ENCODE measurements at regions not wholly inside any gene's neighbourhood (a gene's known extent, or its start where the extent isn't known, plus 50 kb on each side); places are given as distances from the start of the nearest gene placed in this dataset.
"Not testable (repeated sequence)": the region's sequence is repeated elsewhere in the genome, so short reads cannot be mapped to it uniquely, and the experiment has no call there.

DNA sequence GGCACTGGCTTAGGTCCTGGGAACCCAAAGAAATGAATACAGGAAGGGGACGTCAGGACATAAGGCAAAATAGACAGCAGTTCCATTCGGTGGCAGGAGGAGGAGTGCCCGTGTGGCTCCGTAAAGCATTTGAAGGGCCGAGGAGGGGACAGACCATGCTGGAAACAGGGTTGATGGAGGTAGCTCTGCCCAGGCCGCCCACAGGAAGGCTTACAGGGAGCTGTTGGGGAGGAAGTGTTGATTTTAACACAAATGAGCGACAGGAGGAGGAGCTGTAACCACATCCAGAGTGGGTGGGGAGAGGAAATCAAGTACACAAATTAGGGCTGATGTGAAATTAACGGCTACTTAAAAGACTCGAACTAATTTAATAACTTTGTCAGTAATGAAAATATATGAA lies 54.6 kb downstream of the RBFOX3 start:
- Histone ChIP-seq H3K27ac (ENCODE audit: low read depth, low read length) (no peak overlapping the region), H3K9ac (ENCODE audit: low read length) (no peak overlapping the region), H3K79me2 (ENCODE audit: insufficient read depth, low read length) (no peaks in the 10 kb centered on the region), H4K20me1 (ENCODE audit: insufficient read depth) (no peaks in the 10 kb centered on the region), H3K4me1 (ENCODE audit: control insufficient read depth in 1 of 2, insufficient read depth in 2 of 2, low read length in 2 of 2) (no peaks in the 10 kb centered on the region), H3K4me2 (ENCODE audit: low read length) (no peak overlapping the region), H3K27me3 (ENCODE audit: insufficient read depth, low read length) (peaks cover 4% of the 10 kb centered on the region; the same call in 1 of the 2 replicates), H3K4me3 (replicated peaks in 1 of 2; ENCODE audit: low read depth in 1 of 2, low read length in 2 of 2) (no peak overlapping the region), H2AFZ (ENCODE audit: low read depth, low read length, poor library complexity, severe bottlenecking) (no peak overlapping the region), H3K9me3 (ENCODE audit: control insufficient read depth in 1 of 2, insufficient read depth in 1 of 2, low read depth in 1 of 2, low read length in 2 of 2) (no peaks in the 10 kb centered on the region), H3K9me2 (ENCODE audit: insufficient read depth) (no peaks in the 10 kb centered on the region), H3K36me3 (ENCODE audit: control insufficient read depth in 1 of 2, insufficient read depth in 2 of 2, low read length in 2 of 2) (no peaks in the 10 kb centered on the region)
- intact Hi-C loops (cut with micrococcal nuclease), result no loop called here
- BruUV-seq (replicated peaks), result no TSS peak
- RAD21 ChIA-PET (ENCODE audit: low non-redundant PET in 1 of 2, low total read pairs in 2 of 2, uncharacterized antibody in 2 of 2, unreplicated experiment in 2 of 2), result no interaction called here
- ATAC-seq, result no peak
- DNase-seq (ENCODE audit: low read depth, low spot score), result no peak
- CTCF ChIA-PET, result no interaction called here
- POLR2A ChIA-PET, result no interaction called here
- TF ChIP-seq ELF1 (IDR thresholded peaks at IDR 0.05; ENCODE audit: borderline replicate concordance, low read depth) (no peak), EZH2 (IDR thresholded peaks at IDR 0.05) (no peak), YY1 (IDR thresholded peaks at IDR 0.05; ENCODE audit: extremely low read depth, insufficient replicate concordance, low read depth, low read length) (no peak), ZFX (IDR thresholded peaks at IDR 0.05) (0 out of 2 replicates have a peak, but pooled peaks have one; percentile 5)

DNA sequence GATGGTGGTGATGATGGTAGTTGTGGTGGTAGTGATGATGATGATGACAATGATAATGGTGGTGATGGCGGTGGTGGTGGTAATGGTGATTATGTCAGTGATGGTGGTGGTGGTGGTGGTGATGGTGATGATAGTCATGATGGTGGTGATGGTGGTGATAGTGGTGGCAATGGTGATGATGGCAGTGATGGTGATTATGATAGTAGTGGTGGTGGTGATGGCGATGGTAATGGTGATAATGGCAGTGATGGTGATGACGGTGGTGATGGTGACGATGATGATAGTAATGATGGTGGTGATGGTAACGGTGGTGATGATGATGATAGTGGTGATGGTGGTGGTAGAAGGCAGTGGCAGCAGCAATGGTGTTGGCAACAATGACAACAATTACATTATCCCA lies 55.3 kb downstream of the RBFOX3 start:
- no peaks in the 10 kb centered on the region for H3K36me3 ChIP-seq (ENCODE audit: control insufficient read depth in 1 of 2, insufficient read depth in 2 of 2, low read length in 2 of 2)
- H3K9me3 ChIP-seq (ENCODE audit: control insufficient read depth in 1 of 2, insufficient read depth in 1 of 2, low read depth in 1 of 2, low read length in 2 of 2), result no peaks in the 10 kb centered on the region
- H3K4me3 ChIP-seq (replicated peaks in 1 of 2; ENCODE audit: low read depth in 1 of 2, low read length in 2 of 2), result no peak overlapping the region
- ChIA-PET POLR2A (no interaction called here), CTCF (no interaction called here), RAD21 (ENCODE audit: low non-redundant PET in 1 of 2, low total read pairs in 2 of 2, uncharacterized antibody in 2 of 2, unreplicated experiment in 2 of 2) (no interaction called here)
- BruUV-seq (replicated peaks), result no TSS peak
- H3K4me2 ChIP-seq (ENCODE audit: low read length), result no peak overlapping the region
- no peaks in the 10 kb centered on the region for H4K20me1 ChIP-seq (ENCODE audit: insufficient read depth)
- no peak for TF ChIP-seq POLR2A (IDR thresholded peaks at IDR 0.05; ENCODE audit: borderline replicate concordance, extremely low read depth, insufficient read depth, insufficient read length)
- no peak for TF ChIP-seq JUND (IDR thresholded peaks at IDR 0.05)
- no peak for TF ChIP-seq ZFX (IDR thresholded peaks at IDR 0.05)
- TF ChIP-seq, protein P1, sequence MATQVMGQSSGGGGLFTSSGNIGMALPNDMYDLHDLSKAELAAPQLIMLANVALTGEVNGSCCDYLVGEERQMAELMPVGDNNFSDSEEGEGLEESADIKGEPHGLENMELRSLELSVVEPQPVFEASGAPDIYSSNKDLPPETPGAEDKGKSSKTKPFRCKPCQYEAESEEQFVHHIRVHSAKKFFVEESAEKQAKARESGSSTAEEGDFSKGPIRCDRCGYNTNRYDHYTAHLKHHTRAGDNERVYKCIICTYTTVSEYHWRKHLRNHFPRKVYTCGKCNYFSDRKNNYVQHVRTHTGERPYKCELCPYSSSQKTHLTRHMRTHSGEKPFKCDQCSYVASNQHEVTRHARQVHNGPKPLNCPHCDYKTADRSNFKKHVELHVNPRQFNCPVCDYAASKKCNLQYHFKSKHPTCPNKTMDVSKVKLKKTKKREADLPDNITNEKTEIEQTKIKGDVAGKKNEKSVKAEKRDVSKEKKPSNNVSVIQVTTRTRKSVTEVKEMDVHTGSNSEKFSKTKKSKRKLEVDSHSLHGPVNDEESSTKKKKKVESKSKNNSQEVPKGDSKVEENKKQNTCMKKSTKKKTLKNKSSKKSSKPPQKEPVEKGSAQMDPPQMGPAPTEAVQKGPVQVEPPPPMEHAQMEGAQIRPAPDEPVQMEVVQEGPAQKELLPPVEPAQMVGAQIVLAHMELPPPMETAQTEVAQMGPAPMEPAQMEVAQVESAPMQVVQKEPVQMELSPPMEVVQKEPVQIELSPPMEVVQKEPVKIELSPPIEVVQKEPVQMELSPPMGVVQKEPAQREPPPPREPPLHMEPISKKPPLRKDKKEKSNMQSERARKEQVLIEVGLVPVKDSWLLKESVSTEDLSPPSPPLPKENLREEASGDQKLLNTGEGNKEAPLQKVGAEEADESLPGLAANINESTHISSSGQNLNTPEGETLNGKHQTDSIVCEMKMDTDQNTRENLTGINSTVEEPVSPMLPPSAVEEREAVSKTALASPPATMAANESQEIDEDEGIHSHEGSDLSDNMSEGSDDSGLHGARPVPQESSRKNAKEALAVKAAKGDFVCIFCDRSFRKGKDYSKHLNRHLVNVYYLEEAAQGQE (IDR thresholded peaks at IDR 0.05; ENCODE audit: low read depth), result no peak
- TF ChIP-seq SP1 (IDR thresholded peaks at IDR 0.05; ENCODE audit: low read depth), result no peak
- no peak for TF ChIP-seq CBX3 (IDR thresholded peaks at IDR 0.05; ENCODE audit: low read depth)
- no peak for TF ChIP-seq ZNF274 (IDR thresholded peaks at IDR 0.05; ENCODE audit: low read depth, low read length)
- no peak for TF ChIP-seq CEBPB (IDR thresholded peaks at IDR 0.05; ENCODE audit: low read depth)
- H3K27me3 ChIP-seq (ENCODE audit: insufficient read depth, low read length), result no peaks in the 10 kb centered on the region
- intact Hi-C loops (cut with micrococcal nuclease), result no loop called here
- no peaks in the 10 kb centered on the region for H3K4me1 ChIP-seq (ENCODE audit: control insufficient read depth in 1 of 2, insufficient read depth in 2 of 2, low read length in 2 of 2)
- H3K9me2 ChIP-seq (ENCODE audit: insufficient read depth), result no peaks in the 10 kb centered on the region
- H3K9ac ChIP-seq (ENCODE audit: low read length), result no peak overlapping the region
- no peak for ATAC-seq
- no peaks in the 10 kb centered on the region for H3K79me2 ChIP-seq (ENCODE audit: insufficient read depth, low read length)
- H3K27ac ChIP-seq (ENCODE audit: low read depth, low read length), result no peak overlapping the region
- no peak for DNase-seq (ENCODE audit: low read depth, low spot score)
- no peak overlapping the region for H2AFZ ChIP-seq (ENCODE audit: low read depth, low read length, poor library complexity, severe bottlenecking)

DNA sequence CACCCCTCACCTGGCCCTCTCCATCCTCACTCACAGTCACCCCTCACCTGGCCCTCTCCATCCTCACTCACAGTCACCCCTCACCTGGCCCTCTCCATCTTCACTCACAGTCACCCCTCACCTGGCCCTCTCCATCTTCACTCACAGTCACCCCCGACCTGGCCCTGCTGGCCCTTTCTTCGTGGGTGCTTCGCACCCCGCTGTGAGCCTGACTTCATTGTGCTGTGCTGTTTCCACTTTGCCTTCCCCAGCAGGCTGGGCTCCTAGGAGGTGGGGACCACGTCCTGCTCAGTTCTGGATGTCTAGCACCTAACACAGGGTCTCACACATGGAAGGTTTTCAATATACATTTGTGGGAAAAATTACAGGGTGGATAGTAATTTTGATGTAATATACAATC lies 56.5 kb downstream of the RBFOX3 start:
- intact Hi-C loops (cut with micrococcal nuclease); CTCF ChIA-PET; H3K27me3 ChIP-seq (ENCODE audit: insufficient read depth, low read length): not testable (repeated sequence)

More for the DNA sequence above, 56.5 kb downstream of the RBFOX3 start:
- DNase-seq (ENCODE audit: low read depth, low spot score); RAD21 ChIA-PET (ENCODE audit: low non-redundant PET in 1 of 2, low total read pairs in 2 of 2, uncharacterized antibody in 2 of 2, unreplicated experiment in 2 of 2); H3K4me1 ChIP-seq (ENCODE audit: control insufficient read depth in 1 of 2, insufficient read depth in 2 of 2, low read length in 2 of 2); H3K9ac ChIP-seq (ENCODE audit: low read length); H3K9me2 ChIP-seq (ENCODE audit: insufficient read depth); ATAC-seq; H3K27ac ChIP-seq (ENCODE audit: low read depth, low read length); H3K36me3 ChIP-seq (ENCODE audit: control insufficient read depth in 1 of 2, insufficient read depth in 2 of 2, low read length in 2 of 2); POLR2A ChIA-PET; H3K9me3 ChIP-seq (ENCODE audit: control insufficient read depth in 1 of 2, insufficient read depth in 1 of 2, low read depth in 1 of 2, low read length in 2 of 2); H3K79me2 ChIP-seq (ENCODE audit: insufficient read depth, low read length); H3K4me2 ChIP-seq (ENCODE audit: low read length); BruUV-seq (replicated peaks); H3K4me3 ChIP-seq (replicated peaks in 1 of 2; ENCODE audit: low read depth in 1 of 2, low read length in 2 of 2); H2AFZ ChIP-seq (ENCODE audit: low read depth, low read length, poor library complexity, severe bottlenecking); H4K20me1 ChIP-seq (ENCODE audit: insufficient read depth): not testable (repeated sequence)
